ENCODE measurements at regions not wholly inside any gene's neighbourhood (a gene's known extent, or its start where the extent isn't known, plus 50 kb on each side); places are given as distances from the start of the nearest gene placed in this dataset.

DNA sequence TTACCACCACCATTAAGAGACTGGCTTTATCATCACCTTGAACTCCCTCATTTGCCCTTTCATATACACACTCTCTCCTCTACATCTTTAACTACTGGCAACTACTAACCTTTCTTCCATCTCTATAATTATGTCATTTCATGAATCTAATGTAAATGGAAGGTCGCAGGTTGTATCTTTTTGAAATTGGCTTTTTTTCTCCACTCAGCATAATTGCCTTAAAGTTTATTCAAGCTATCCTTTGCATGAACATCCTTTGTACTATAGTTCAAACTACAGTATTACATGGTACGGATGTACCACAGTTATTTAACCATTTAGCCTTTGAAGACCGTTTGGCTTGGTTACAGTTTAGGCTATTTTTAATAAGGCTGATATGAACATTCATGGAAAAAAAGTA is 129.5 kb upstream of the ZNF804A start:
- no peak for TF ChIP-seq POLR2AphosphoS5 (IDR thresholded peaks at IDR 0.05; ENCODE audit: borderline replicate concordance, low read depth, low read length)
- no peak for TF ChIP-seq EZH2 (IDR thresholded peaks at IDR 0.05)
- TF ChIP-seq FOXP2 (optimal IDR thresholded peaks at IDR 0.05; ENCODE audit: control extremely low read depth, extremely low read length, insufficient read depth), result no peak
